GM23338 (cell line): ENCODE measurements at regions not wholly inside any gene's neighbourhood (a gene's known extent, or its start where the extent isn't known, plus 50 kb on each side); places are given as distances from the start of the nearest gene placed in this dataset.
A peak's percentile ranks its signal among the peaks of the same experiment; 100 is the strongest.

Source experiments
- ATAC-seq: fragments of 200-7000 bp; cut with Tn5 transposase; 3 replicates; pipeline ENCODE4 v1.9.1; 2020
- DNase-seq: peaks from one replicate; pipeline ENCODE4 v3.0.0-alpha.2; 2015; ENCODE audit warnings: low spot score
- H2AFZ ChIP-seq: fragments of 200-600 bp; sonication (generic); 2 replicates; pipeline ENCODE4 v1.8.0; 2016; ENCODE audit warnings: antibody characterized with exemption, mild to moderate bottlenecking, moderate library complexity
- H3F3A ChIP-seq: fragments of 200-600 bp; sonication (generic); replicated peaks from 2 replicates; pipeline ENCODE4 v1.8.0; 2017; ENCODE audit warnings: antibody characterized with exemption, mixed run types, low read depth
- H3K27ac ChIP-seq: fragments of 200-600 bp; sonication (generic); 2 replicates; pipeline ENCODE4 v1.6.1; 2016; ENCODE audit warnings: low read depth
- H3K27me3 ChIP-seq: fragments of 200-600 bp; sonication (generic); 2 replicates; pipeline ENCODE4 v1.8.0; 2016; ENCODE audit warnings: mild to moderate bottlenecking, mixed run types, moderate library complexity; ENCODE audit not compliant: insufficient read depth
- H3K36me3 ChIP-seq: fragments of 200-600 bp; sonication (generic); 2 replicates; pipeline ENCODE4 v1.8.0; 2016; ENCODE audit warnings: mild to moderate bottlenecking; ENCODE audit not compliant: insufficient read depth
- H3K4me1 ChIP-seq: fragments of 200-600 bp; sonication (generic); 2 replicates; pipeline ENCODE4 v1.8.0; 2016; ENCODE audit warnings: mild to moderate bottlenecking, moderate library complexity; ENCODE audit not compliant: insufficient read depth
- H3K4me2 ChIP-seq: fragments of 200-600 bp; sonication (generic); 2 replicates; pipeline ENCODE4 v1.7.1; 2017; ENCODE audit warnings: mixed run types
- H3K4me3 ChIP-seq: fragments of 200-600 bp; sonication (generic); 2 replicates; pipeline ENCODE4 v1.6.1; 2016; ENCODE audit warnings: mixed run types
- H3K79me2 ChIP-seq: fragments of 200-600 bp; sonication (generic); replicated peaks from 2 replicates; pipeline ENCODE4 v1.8.0; 2017; ENCODE audit warnings: mild to moderate bottlenecking; ENCODE audit not compliant: insufficient read depth
- H3K9me2 ChIP-seq: fragments of 200-600 bp; sonication (generic); 2 replicates; pipeline ENCODE4 v1.8.0; 2017; ENCODE audit not compliant: insufficient read depth
- H4K20me1 ChIP-seq: fragments of 200-600 bp; sonication (generic); replicated peaks from 2 replicates; pipeline ENCODE4 v1.8.0; 2017; ENCODE audit warnings: mild to moderate bottlenecking; ENCODE audit not compliant: insufficient read depth
- H3K27ac Mint-ChIP-seq: 2 replicates; pipeline ENCODE4 v1.8.0; 2020; ENCODE audit warnings: inconsistent platforms, mild to moderate bottlenecking, moderate library complexity, mixed read lengths
- H3K27me3 Mint-ChIP-seq: 3 replicates; pipeline ENCODE4 v1.8.0; 2022; ENCODE audit warnings: low read depth, mild to moderate bottlenecking, moderate library complexity, mixed read lengths, inconsistent platforms; ENCODE audit not compliant: insufficient read depth, poor library complexity
- H3K36me3 Mint-ChIP-seq: 3 replicates; pipeline ENCODE4 v1.8.0; 2021; ENCODE audit warnings: low read depth, mild to moderate bottlenecking, inconsistent platforms, moderate library complexity, mixed read lengths
- H3K4me1 Mint-ChIP-seq: 3 replicates; pipeline ENCODE4 v1.8.0; 2020; ENCODE audit warnings: mild to moderate bottlenecking, inconsistent platforms, mixed read lengths
- H3K4me3 Mint-ChIP-seq: 3 replicates; pipeline ENCODE4 v1.8.0; 2021; ENCODE audit warnings: moderate library complexity, mild to moderate bottlenecking, inconsistent platforms, mixed read lengths
- H3K9me3 Mint-ChIP-seq: 3 replicates; pipeline ENCODE4 v1.8.0; 2020; ENCODE audit warnings: moderate library complexity, mild to moderate bottlenecking, inconsistent platforms, mixed read lengths
- CREB1 ChIP-seq: fragments of 250-450 bp; sonication (Bioruptor Pico); IDR thresholded peaks from 2 replicates; pipeline ENCODE4 v1.5.0; 2020; ENCODE audit warnings: low read depth, mild to moderate bottlenecking, moderate library complexity
- EZH2 ChIP-seq: fragments of 200-600 bp; sonication (generic); IDR thresholded peaks from one replicate; pipeline ENCODE4 v1.8.0; 2017; ENCODE audit warnings: antibody characterized with exemption, mild to moderate bottlenecking, low read depth; ENCODE audit not compliant: unreplicated experiment
- EZH2phosphoT487 ChIP-seq: fragments of 200-600 bp; sonication (generic); IDR thresholded peaks from one replicate; pipeline ENCODE4 v1.8.1; 2018; ENCODE audit warnings: antibody characterized with exemption; ENCODE audit not compliant: unreplicated experiment
- NANOG ChIP-seq: IDR thresholded peaks from 2 replicates; pipeline ENCODE4 v1.6.1; 2016; ENCODE audit warnings: antibody characterized with exemption, borderline replicate concordance
- POLR2AphosphoS5 ChIP-seq: IDR thresholded peaks from 2 replicates; pipeline ENCODE4 v1.6.1; 2016; ENCODE audit warnings: antibody characterized with exemption, low read depth
- ZNF114 ChIP-seq: fragments of 250-450 bp; sonication (Bioruptor Pico); IDR thresholded peaks from 2 replicates; pipeline ENCODE4 v1.5.0; 2020; ENCODE audit warnings: mild to moderate bottlenecking, moderate library complexity
- ZNF331 ChIP-seq: fragments of 250-450 bp; sonication (Bioruptor Pico); IDR thresholded peaks from 2 replicates; pipeline ENCODE4 v1.5.0; 2020; ENCODE audit warnings: low read depth, mild to moderate bottlenecking, moderate library complexity
- TF ChIP-seq, protein P1 (sequence below): IDR thresholded peaks from one replicate; pipeline ENCODE4 v1.6.1; 2018; ENCODE audit warnings: antibody characterized with exemption; ENCODE audit not compliant: unreplicated experiment
- TF ChIP-seq, protein P2 (sequence below): fragments of 250-450 bp; sonication (Bioruptor Pico); IDR thresholded peaks from 2 replicates; pipeline ENCODE4 v1.5.0; 2020; ENCODE audit warnings: mild to moderate bottlenecking, moderate library complexity
- TF ChIP-seq, protein P3 (sequence below): IDR thresholded peaks from 2 replicates; pipeline ENCODE4 v1.6.1; 2016; ENCODE audit warnings: antibody characterized with exemption

DNA sequence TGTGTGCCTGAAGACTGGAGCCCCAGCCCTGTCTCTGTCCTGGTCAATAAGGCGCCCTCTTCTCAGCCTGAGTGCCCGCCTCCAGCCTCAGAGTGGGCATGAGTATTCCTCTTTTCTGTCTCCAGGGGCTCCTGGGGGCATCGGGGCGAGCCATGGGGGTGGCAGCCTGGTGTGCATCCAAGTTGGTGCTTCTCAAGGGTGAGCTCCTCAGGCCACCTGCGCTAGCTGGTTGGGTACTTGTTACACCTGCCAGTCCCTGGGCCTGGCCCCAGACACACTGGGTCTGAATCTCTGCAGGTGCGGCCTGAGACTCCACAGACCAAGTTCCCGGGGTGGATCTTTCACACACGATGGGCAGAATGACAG lies 168.6 kb upstream of the B3GAT1 start:
- Histone ChIP-seq H3F3A (no peaks in the 10 kb centered on the region), H3K4me1 (no peaks in the 10 kb centered on the region), H3K27ac (no peak overlapping the region), H3K36me3 (no peaks in the 10 kb centered on the region), H3K79me2 (no peaks in the 10 kb centered on the region), H3K4me3 (no peak overlapping the region), H4K20me1 (no peaks in the 10 kb centered on the region), H3K27me3 (no peaks in the 10 kb centered on the region), H2AFZ (no peak overlapping the region), H3K9me2 (no peaks in the 10 kb centered on the region), H3K4me2 (no peak overlapping the region)
- TF ChIP-seq EZH2phosphoT487 (no peak), EZH2 (no peak)
- peaks cover 9% of the 10 kb centered on the region for H3K27me3 Mint-ChIP-seq
- ATAC-seq = no peak
- no peak overlapping the region for H3K4me3 Mint-ChIP-seq
- H3K27ac Mint-ChIP-seq = no peak overlapping the region
- H3K36me3 Mint-ChIP-seq = no peaks in the 10 kb centered on the region
- H3K9me3 Mint-ChIP-seq = no peaks in the 10 kb centered on the region
- DNase-seq = no peak
- peaks cover 14% of the 10 kb centered on the region for H3K4me1 Mint-ChIP-seq

DNA sequence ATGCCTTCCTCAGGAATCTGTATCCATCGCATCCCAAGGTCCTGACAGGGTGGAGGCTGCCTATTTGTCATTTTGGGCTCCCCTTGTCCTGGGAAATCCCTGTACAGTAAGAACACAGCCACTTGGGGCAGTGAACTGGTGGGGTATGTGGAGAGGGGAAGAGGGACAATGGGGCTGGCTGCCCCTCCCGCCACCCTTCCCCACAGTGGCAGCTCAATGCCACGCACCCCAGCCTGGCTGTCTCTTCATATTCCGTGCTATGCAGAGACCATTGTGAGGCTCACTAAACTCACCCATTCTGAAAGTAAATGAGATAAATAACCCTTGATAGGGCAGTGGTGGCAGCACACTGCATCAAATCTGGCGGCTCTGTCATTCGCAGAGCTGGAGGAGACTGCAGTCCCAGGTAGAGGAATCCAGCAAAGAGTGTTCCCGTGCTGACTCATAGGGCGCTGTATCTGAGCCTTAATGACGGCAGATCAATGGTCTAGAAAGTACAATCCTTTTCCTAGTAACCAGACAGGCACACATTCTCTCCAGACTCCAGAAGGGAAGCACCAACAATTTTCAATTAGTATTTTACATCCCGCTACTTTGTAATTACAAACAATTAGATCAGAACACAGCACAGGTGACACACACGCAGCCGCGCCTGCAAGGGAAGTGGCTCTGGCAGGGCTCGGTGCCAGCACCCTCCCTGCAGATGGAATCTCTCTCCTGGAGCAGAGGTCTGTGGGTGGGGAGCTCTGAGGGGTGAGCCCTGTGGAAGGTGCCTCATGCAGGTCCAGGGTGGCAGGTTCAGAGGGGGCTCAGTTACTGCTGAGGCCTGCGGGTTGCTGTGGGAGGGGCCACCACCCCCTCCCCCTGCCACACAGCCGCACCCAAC lies 167.9 kb upstream of the B3GAT1 start:
- no peaks in the 10 kb centered on the region for H3K27me3 ChIP-seq
- TF ChIP-seq, protein P1, sequence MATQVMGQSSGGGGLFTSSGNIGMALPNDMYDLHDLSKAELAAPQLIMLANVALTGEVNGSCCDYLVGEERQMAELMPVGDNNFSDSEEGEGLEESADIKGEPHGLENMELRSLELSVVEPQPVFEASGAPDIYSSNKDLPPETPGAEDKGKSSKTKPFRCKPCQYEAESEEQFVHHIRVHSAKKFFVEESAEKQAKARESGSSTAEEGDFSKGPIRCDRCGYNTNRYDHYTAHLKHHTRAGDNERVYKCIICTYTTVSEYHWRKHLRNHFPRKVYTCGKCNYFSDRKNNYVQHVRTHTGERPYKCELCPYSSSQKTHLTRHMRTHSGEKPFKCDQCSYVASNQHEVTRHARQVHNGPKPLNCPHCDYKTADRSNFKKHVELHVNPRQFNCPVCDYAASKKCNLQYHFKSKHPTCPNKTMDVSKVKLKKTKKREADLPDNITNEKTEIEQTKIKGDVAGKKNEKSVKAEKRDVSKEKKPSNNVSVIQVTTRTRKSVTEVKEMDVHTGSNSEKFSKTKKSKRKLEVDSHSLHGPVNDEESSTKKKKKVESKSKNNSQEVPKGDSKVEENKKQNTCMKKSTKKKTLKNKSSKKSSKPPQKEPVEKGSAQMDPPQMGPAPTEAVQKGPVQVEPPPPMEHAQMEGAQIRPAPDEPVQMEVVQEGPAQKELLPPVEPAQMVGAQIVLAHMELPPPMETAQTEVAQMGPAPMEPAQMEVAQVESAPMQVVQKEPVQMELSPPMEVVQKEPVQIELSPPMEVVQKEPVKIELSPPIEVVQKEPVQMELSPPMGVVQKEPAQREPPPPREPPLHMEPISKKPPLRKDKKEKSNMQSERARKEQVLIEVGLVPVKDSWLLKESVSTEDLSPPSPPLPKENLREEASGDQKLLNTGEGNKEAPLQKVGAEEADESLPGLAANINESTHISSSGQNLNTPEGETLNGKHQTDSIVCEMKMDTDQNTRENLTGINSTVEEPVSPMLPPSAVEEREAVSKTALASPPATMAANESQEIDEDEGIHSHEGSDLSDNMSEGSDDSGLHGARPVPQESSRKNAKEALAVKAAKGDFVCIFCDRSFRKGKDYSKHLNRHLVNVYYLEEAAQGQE = no peak
- no peak for TF ChIP-seq POLR2AphosphoS5
- no peak for TF ChIP-seq EZH2phosphoT487
- no peak for TF ChIP-seq ZNF114 (CRISPR knock-in tag)
- TF ChIP-seq, protein P2, sequence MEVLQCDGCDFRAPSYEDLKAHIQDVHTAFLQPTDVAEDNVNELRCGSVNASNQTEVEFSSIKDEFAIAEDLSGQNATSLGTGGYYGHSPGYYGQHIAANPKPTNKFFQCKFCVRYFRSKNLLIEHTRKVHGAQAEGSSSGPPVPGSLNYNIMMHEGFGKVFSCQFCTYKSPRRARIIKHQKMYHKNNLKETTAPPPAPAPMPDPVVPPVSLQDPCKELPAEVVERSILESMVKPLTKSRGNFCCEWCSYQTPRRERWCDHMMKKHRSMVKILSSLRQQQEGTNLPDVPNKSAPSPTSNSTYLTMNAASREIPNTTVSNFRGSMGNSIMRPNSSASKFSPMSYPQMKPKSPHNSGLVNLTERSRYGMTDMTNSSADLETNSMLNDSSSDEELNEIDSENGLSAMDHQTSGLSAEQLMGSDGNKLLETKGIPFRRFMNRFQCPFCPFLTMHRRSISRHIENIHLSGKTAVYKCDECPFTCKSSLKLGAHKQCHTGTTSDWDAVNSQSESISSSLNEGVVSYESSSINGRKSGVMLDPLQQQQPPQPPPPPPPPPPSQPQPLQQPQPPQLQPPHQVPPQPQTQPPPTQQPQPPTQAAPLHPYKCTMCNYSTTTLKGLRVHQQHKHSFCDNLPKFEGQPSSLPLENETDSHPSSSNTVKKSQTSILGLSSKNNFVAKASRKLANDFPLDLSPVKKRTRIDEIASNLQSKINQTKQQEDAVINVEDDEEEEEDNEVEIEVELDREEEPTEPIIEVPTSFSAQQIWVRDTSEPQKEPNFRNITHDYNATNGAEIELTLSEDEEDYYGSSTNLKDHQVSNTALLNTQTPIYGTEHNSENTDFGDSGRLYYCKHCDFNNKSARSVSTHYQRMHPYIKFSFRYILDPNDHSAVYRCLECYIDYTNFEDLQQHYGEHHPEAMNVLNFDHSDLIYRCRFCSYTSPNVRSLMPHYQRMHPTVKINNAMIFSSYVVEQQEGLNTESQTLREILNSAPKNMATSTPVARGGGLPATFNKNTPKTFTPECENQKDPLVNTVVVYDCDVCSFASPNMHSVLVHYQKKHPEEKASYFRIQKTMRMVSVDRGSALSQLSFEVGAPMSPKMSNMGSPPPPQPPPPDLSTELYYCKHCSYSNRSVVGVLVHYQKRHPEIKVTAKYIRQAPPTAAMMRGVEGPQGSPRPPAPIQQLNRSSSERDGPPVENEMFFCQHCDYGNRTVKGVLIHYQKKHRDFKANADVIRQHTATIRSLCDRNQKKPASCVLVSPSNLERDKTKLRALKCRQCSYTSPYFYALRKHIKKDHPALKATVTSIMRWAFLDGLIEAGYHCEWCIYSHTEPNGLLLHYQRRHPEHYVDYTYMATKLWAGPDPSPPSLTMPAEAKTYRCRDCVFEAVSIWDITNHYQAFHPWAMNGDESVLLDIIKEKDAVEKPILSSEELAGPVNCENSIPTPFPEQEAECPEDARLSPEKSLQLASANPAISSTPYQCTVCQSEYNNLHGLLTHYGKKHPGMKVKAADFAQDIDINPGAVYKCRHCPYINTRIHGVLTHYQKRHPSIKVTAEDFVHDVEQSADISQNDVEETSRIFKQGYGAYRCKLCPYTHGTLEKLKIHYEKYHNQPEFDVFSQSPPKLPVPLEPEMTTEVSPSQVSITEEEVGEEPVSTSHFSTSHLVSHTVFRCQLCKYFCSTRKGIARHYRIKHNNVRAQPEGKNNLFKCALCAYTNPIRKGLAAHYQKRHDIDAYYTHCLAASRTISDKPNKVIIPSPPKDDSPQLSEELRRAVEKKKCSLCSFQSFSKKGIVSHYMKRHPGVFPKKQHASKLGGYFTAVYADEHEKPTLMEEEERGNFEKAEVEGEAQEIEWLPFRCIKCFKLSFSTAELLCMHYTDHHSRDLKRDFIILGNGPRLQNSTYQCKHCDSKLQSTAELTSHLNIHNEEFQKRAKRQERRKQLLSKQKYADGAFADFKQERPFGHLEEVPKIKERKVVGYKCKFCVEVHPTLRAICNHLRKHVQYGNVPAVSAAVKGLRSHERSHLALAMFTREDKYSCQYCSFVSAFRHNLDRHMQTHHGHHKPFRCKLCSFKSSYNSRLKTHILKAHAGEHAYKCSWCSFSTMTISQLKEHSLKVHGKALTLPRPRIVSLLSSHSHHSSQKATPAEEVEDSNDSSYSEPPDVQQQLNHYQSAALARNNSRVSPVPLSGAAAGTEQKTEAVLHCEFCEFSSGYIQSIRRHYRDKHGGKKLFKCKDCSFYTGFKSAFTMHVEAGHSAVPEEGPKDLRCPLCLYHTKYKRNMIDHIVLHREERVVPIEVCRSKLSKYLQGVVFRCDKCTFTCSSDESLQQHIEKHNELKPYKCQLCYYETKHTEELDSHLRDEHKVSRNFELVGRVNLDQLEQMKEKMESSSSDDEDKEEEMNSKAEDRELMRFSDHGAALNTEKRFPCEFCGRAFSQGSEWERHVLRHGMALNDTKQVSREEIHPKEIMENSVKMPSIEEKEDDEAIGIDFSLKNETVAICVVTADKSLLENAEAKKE (CRISPR knock-in tag) = no peak
- no peak for TF ChIP-seq NANOG
- no peak for TF ChIP-seq CREB1 (CRISPR knock-in tag)
- TF ChIP-seq EZH2 = no peak
- TF ChIP-seq ZNF331 (CRISPR knock-in tag) = no peak
- TF ChIP-seq, protein P3, sequence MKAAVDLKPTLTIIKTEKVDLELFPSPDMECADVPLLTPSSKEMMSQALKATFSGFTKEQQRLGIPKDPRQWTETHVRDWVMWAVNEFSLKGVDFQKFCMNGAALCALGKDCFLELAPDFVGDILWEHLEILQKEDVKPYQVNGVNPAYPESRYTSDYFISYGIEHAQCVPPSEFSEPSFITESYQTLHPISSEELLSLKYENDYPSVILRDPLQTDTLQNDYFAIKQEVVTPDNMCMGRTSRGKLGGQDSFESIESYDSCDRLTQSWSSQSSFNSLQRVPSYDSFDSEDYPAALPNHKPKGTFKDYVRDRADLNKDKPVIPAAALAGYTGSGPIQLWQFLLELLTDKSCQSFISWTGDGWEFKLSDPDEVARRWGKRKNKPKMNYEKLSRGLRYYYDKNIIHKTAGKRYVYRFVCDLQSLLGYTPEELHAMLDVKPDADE = no peak
- no peaks in the 10 kb centered on the region for H4K20me1 ChIP-seq
- H3K36me3 Mint-ChIP-seq = no peaks in the 10 kb centered on the region
- no peaks in the 10 kb centered on the region for H3K36me3 ChIP-seq
- H2AFZ ChIP-seq = no peak overlapping the region
- no peak overlapping the region for H3K4me3 Mint-ChIP-seq
- no peaks in the 10 kb centered on the region for H3K4me1 ChIP-seq
- H3K27ac Mint-ChIP-seq = no peak overlapping the region
- no peaks in the 10 kb centered on the region for H3K9me3 Mint-ChIP-seq
- no peak overlapping the region for H3K27ac ChIP-seq
- no peak overlapping the region for H3K4me2 ChIP-seq
- H3F3A ChIP-seq = no peaks in the 10 kb centered on the region
- H3K9me2 ChIP-seq = no peaks in the 10 kb centered on the region
- peaks cover 9% of the 10 kb centered on the region for H3K27me3 Mint-ChIP-seq
- DNase-seq (no peak), ATAC-seq (peak; percentile 29)
- no peaks in the 10 kb centered on the region for H3K79me2 ChIP-seq
- no peak overlapping the region for H3K4me3 ChIP-seq
- peaks cover 12% of the 10 kb centered on the region for H3K4me1 Mint-ChIP-seq
